Erythroblast (primary cell): ENCODE measurements at regions not wholly inside any gene's neighbourhood (a gene's known extent, or its start where the extent isn't known, plus 50 kb on each side); places are given as distances from the start of the nearest gene placed in this dataset.

Source experiments
- GATA1 ChIP-seq: IDR thresholded peaks from 2 replicates; pipeline ENCODE4 v1.6.1; 2011; ENCODE audit warnings: low read depth, mild to moderate bottlenecking, control low read depth, low read length, moderate library complexity
- POLR2A ChIP-seq: IDR thresholded peaks from 2 replicates; pipeline ENCODE4 v1.6.1; 2011; ENCODE audit warnings: mild to moderate bottlenecking, low read length

DNA sequence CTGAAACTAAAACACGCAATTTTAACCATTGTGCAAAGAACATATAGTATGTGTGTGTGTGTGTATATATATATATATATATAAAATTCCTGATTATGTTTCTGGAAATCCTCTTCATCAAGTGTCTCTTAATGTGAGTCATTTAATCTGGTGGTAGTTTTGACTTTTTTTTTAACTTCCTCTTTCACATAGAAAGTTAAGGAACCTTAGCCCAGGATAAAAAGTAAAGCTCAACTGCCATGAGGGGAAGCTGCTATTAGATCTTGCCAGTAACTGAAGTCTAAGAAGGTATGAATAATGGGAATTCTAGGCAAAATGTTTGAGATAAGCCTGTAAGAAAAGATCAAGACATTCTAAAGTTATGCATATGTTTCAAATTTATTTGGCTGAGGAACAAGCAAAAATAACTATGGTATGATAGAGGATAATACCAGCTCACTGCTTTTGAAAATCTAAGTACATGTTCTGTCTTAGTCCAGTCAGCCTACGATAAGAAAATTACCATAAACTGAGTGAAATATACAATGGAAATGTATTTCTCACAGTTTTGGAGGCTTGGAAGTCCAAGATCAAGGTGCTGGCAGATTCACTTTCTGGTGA, 757.0 kb downstream of the TRAM1L1 start:
- TF ChIP-seq POLR2A (no peak), GATA1 (no peak)
